ENCODE measurements at regions not wholly inside any gene's neighbourhood (a gene's known extent, or its start where the extent isn't known, plus 50 kb on each side); places are given as distances from the start of the nearest gene placed in this dataset.

DNA sequence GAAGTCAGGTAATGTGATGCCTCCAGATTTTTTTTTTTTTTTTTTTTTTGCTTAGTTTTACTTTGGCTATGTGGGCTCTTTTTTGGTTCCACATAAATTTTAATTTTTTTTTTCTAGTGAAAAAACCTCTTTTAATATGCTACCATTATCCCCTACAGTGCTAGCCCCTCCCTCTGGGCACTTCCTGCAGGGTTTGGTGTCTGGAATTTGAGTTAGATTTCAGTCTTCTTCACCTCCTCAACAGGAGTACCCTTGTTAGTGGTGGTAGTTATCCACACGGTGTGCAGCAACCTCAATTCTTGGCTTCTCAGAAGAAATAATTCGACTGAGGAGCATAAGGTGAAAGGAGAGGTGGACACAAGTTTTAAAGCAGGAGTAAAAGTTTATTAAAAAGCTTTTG is 128.8 kb upstream of the SYNCRIP start:
- TF ChIP-seq RARB (CRISPR knock-in tag; IDR thresholded peaks at IDR 0.05), result no peak
- TF ChIP-seq ZNF70 (CRISPR knock-in tag; IDR thresholded peaks at IDR 0.05), result no peak

Measured in SK-N-SH treated with all-trans-retinoic acid at 6 μM for 48 hours (cell line).